ENCODE measurements at regions not wholly inside any gene's neighbourhood (a gene's known extent, or its start where the extent isn't known, plus 50 kb on each side); places are given as distances from the start of the nearest gene placed in this dataset.

GRCh38 chr3:106249159-106249558, 380.3 kb upstream of the CBLB start:
- TF ChIP-seq CTCF (IDR thresholded peaks at IDR 0.05; ENCODE audit: insufficient read depth, low read length) (no peak), GABPA (IDR thresholded peaks at IDR 0.05; ENCODE audit: low read depth) (no peak)

Measured in HL-60 (cell line).